Calu3 (cell line): ENCODE measurements at regions not wholly inside any gene's neighbourhood (a gene's known extent, or its start where the extent isn't known, plus 50 kb on each side); places are given as distances from the start of the nearest gene placed in this dataset.

Experiments
- BruUV-seq: library from RNA; stranded (reverse); fragments of 400-500 nt; replicated peaks from 2 replicates; lab custom pipeline; 2021; lab: Mats Ljungman, UMichigan
- CTCF ChIA-PET: fragments of 300-600 bp; sonication (Branson Sonifier 250); formaldehyde crosslinking; loops from one replicate; lab custom pipeline; 2022; ENCODE audit warnings: antibody characterized with exemption; lab: Charles Lee
- DNase-seq: peaks from one replicate; pipeline ENCODE4 v3.0.0; 2022
- H3K27ac Mint-ChIP-seq: one replicate; pipeline ENCODE4 v1.8.0; 2022; ENCODE audit warnings: mixed read lengths; ENCODE audit not compliant: unreplicated experiment
- H3K27me3 Mint-ChIP-seq: one replicate; pipeline ENCODE4 v1.8.0; 2022; ENCODE audit warnings: mixed read lengths; ENCODE audit not compliant: unreplicated experiment
- H3K36me3 Mint-ChIP-seq: one replicate; pipeline ENCODE4 v1.8.0; 2022; ENCODE audit warnings: mild to moderate bottlenecking, moderate library complexity, mixed read lengths; ENCODE audit not compliant: insufficient read depth, unreplicated experiment
- H3K4me1 Mint-ChIP-seq: one replicate; pipeline ENCODE4 v1.8.0; 2022; ENCODE audit warnings: mild to moderate bottlenecking, low read depth, mixed read lengths; ENCODE audit not compliant: unreplicated experiment
- H3K4me3 Mint-ChIP-seq: one replicate; pipeline ENCODE4 v1.8.0; 2022; ENCODE audit warnings: mild to moderate bottlenecking, low read depth, moderate library complexity, mixed read lengths; ENCODE audit not compliant: unreplicated experiment
- H3K9me3 Mint-ChIP-seq: one replicate; pipeline ENCODE4 v1.8.0; 2022; ENCODE audit warnings: low read depth, mixed read lengths; ENCODE audit not compliant: unreplicated experiment
- intact Hi-C: fragments of 100-400 bp; cut with micrococcal nuclease; formaldehyde crosslinking; loops from one replicate; pipeline ENCODE4 v1.10.0; 2022; ENCODE audit not compliant: unreplicated experiment
- TF ChIP-seq, protein P1 (sequence below): fragments of 200-600 bp; IDR thresholded peaks from one replicate; pipeline ENCODE4 v1.8.0; 2022; ENCODE audit warnings: antibody characterized with exemption; ENCODE audit not compliant: unreplicated experiment

DNA sequence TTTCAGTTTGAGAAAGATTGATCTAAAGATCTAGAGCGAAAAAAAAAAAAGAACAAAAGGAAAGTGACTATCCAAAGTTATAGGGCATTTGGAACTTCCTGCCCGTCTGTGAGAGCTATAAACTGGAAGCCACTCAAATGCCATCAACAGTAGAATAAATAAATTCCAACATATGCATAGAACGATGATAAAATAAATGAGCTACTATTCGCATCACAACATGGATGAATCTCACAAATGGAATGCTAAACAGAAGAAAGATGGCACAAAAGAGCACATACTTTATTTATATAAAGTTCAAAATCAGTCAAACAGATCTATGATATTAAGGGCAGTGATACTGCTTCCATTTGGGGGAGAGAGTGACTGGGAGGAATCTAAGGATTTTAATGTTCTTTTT, 128.8 kb downstream of the TTC32 start:
- H3K27ac Mint-ChIP-seq = no peak overlapping the region
- no peaks in the 10 kb centered on the region for H3K9me3 Mint-ChIP-seq
- no peaks in the 10 kb centered on the region for H3K36me3 Mint-ChIP-seq
- TF ChIP-seq, protein P1, sequence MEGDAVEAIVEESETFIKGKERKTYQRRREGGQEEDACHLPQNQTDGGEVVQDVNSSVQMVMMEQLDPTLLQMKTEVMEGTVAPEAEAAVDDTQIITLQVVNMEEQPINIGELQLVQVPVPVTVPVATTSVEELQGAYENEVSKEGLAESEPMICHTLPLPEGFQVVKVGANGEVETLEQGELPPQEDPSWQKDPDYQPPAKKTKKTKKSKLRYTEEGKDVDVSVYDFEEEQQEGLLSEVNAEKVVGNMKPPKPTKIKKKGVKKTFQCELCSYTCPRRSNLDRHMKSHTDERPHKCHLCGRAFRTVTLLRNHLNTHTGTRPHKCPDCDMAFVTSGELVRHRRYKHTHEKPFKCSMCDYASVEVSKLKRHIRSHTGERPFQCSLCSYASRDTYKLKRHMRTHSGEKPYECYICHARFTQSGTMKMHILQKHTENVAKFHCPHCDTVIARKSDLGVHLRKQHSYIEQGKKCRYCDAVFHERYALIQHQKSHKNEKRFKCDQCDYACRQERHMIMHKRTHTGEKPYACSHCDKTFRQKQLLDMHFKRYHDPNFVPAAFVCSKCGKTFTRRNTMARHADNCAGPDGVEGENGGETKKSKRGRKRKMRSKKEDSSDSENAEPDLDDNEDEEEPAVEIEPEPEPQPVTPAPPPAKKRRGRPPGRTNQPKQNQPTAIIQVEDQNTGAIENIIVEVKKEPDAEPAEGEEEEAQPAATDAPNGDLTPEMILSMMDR = no peak
- no peaks in the 10 kb centered on the region for H3K4me1 Mint-ChIP-seq
- intact Hi-C loops = no loop called here
- CTCF ChIA-PET = interaction anchor here (0.7 kb wide), 1 partner anchor 1401 kb away, joined by 5 read pairs; no protein-coding TSS in a partner anchor
- no TSS peak for BruUV-seq
- peaks cover 67% of the 10 kb centered on the region for H3K27me3 Mint-ChIP-seq
- DNase-seq = no peak
- no peak overlapping the region for H3K4me3 Mint-ChIP-seq

DNA sequence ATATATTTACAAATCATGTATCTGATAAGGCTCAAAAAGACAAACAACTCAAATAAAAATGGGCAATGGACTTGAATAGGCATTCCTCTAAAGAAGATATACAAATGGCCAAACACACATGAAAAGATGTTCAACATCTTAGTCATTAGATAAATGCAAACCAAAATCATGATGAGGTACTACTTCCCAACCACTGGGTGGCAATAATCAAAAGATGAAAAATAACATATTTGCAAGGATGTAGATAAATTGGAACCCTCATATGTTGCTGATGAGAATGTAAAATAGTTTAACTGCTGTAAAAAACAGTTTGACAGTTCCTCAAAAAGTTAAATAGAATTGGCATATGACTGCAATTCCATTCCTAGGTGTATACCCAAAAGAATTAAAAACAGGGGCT, 132.3 kb downstream of the TTC32 start:
- Mint-ChIP-seq H3K4me1 (no peaks in the 10 kb centered on the region), H3K27ac (no peak overlapping the region), H3K4me3 (no peak overlapping the region), H3K27me3 (peaks cover 56% of the 10 kb centered on the region), H3K9me3 (no peaks in the 10 kb centered on the region), H3K36me3 (no peaks in the 10 kb centered on the region)
- no peak for DNase-seq
- TF ChIP-seq, protein P1 = no peak
- CTCF ChIA-PET = no interaction called here
- no TSS peak for BruUV-seq
- intact Hi-C loops = loop anchor here (2.0 kb wide), 1 partner anchor 93 kb away; no protein-coding TSS in a partner anchor

DNA sequence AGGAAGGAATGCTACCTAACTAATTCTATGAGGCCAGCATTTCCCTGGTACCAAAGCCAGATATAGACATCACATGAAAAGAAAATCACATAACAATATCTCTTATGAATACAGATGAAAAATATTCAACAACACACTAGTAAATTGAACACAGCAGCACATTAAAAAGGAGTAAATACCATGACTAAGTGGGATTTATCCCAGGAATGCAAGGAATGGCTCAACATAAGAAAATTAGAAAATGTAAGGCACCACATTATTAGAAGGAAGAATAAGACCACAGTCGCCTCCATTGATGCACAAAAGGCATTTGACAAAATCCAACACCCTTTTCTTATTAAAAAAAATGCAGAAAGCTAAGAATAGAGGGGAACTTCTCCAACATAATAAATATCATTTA, 133.9 kb downstream of the TTC32 start:
- CTCF ChIA-PET = no interaction called here
- Mint-ChIP-seq H3K4me1 (no peaks in the 10 kb centered on the region), H3K4me3 (no peak overlapping the region), H3K9me3 (no peaks in the 10 kb centered on the region), H3K27me3 (peaks cover 43% of the 10 kb centered on the region), H3K36me3 (no peaks in the 10 kb centered on the region), H3K27ac (no peak overlapping the region)
- intact Hi-C loops = loop anchor here (2.0 kb wide), 1 partner anchor 95 kb away; no protein-coding TSS in a partner anchor
- TF ChIP-seq, protein P1 = no peak
- DNase-seq = no peak
- no TSS peak for BruUV-seq

DNA sequence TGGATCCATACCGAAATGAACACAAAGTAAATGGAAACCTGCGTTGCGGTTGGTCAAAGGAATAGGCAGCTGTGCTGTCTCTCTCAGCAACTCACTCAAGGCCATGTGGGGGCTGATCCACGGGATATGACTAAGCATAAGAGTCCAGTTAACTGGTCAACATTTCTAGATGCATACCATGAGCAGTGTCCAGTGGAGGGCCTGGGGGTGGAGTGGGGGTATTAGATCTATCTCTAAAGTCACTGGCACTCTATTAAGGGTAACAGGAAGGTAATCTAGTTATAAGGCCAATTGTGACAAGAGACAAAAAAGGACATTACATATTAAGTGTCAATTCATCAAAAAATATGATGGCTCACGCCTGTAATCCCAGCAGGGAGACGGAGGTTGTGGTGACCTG, 136.8 kb downstream of the TTC32 start:
- CTCF ChIA-PET = no interaction called here
- TF ChIP-seq, protein P1 = no peak
- H3K36me3 Mint-ChIP-seq = no peaks in the 10 kb centered on the region
- DNase-seq = no peak
- no peak overlapping the region for H3K4me3 Mint-ChIP-seq
- intact Hi-C loops = no loop called here
- H3K27me3 Mint-ChIP-seq = peaks cover 25% of the 10 kb centered on the region
- no TSS peak for BruUV-seq
- no peak overlapping the region for H3K27ac Mint-ChIP-seq
- no peaks in the 10 kb centered on the region for H3K9me3 Mint-ChIP-seq
- H3K4me1 Mint-ChIP-seq = no peaks in the 10 kb centered on the region
